ENCODE measurements at regions not wholly inside any gene's neighbourhood (a gene's known extent, or its start where the extent isn't known, plus 50 kb on each side); places are given as distances from the start of the nearest gene placed in this dataset.

GRCh38 chr6:19772891-19773290 is 64.3 kb upstream of the ID4 start:
- H3K79me2 ChIP-seq (ENCODE audit: low read length), result no peaks in the 10 kb centered on the region
- H3K9me2 ChIP-seq (replicated peaks; ENCODE audit: insufficient read depth, low read length), result no peaks in the 10 kb centered on the region
- no peak overlapping the region for H2AFZ ChIP-seq (ENCODE audit: low read length)
- no peak for DNase-seq
- H3K4me2 ChIP-seq (ENCODE audit: low read depth, low read length), result no peak overlapping the region
- no peaks in the 10 kb centered on the region for H3K9me3 ChIP-seq (replicated peaks; ENCODE audit: insufficient read depth, low read length)
- no peaks in the 10 kb centered on the region for H3K4me1 ChIP-seq (ENCODE audit: low read length)
- TF ChIP-seq, protein P1, sequence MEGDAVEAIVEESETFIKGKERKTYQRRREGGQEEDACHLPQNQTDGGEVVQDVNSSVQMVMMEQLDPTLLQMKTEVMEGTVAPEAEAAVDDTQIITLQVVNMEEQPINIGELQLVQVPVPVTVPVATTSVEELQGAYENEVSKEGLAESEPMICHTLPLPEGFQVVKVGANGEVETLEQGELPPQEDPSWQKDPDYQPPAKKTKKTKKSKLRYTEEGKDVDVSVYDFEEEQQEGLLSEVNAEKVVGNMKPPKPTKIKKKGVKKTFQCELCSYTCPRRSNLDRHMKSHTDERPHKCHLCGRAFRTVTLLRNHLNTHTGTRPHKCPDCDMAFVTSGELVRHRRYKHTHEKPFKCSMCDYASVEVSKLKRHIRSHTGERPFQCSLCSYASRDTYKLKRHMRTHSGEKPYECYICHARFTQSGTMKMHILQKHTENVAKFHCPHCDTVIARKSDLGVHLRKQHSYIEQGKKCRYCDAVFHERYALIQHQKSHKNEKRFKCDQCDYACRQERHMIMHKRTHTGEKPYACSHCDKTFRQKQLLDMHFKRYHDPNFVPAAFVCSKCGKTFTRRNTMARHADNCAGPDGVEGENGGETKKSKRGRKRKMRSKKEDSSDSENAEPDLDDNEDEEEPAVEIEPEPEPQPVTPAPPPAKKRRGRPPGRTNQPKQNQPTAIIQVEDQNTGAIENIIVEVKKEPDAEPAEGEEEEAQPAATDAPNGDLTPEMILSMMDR (IDR thresholded peaks at IDR 0.05; ENCODE audit: low read length), result no peak
- TF ChIP-seq EZH2 (optimal IDR thresholded peaks at IDR 0.05; ENCODE audit: low read depth, low read length) (no peak), EZH2phosphoT487 (IDR thresholded peaks at IDR 0.05; ENCODE audit: low read length) (no peak)
- no peaks in the 10 kb centered on the region for H4K20me1 ChIP-seq (ENCODE audit: insufficient read depth, low read length)
- no peak overlapping the region for H3K27ac ChIP-seq (ENCODE audit: low read length)
- no peaks in the 10 kb centered on the region for H3K27me3 ChIP-seq (replicated peaks; ENCODE audit: insufficient read depth, low read length)
- no peaks in the 10 kb centered on the region for H3F3A ChIP-seq (ENCODE audit: insufficient read depth, low read length)
- H3K36me3 ChIP-seq (replicated peaks; ENCODE audit: insufficient read depth, low read length), result no peaks in the 10 kb centered on the region
- H3K9ac ChIP-seq (ENCODE audit: low read length), result no peak overlapping the region
- no peak overlapping the region for H3K4me3 ChIP-seq (ENCODE audit: low read length)

GRCh38 chr6:19781269-19781668 is 55.9 kb upstream of the ID4 start:
- no peaks in the 10 kb centered on the region for H3K27me3 ChIP-seq (replicated peaks; ENCODE audit: insufficient read depth, low read length)
- no peaks in the 10 kb centered on the region for H3K79me2 ChIP-seq (ENCODE audit: low read length)
- no peak overlapping the region for H3K9ac ChIP-seq (ENCODE audit: low read length)
- no peak overlapping the region for H3K4me2 ChIP-seq (ENCODE audit: low read depth, low read length)
- H3K27ac ChIP-seq (ENCODE audit: low read length), result no peak overlapping the region
- DNase-seq, result no peak
- no peak overlapping the region for H3K4me3 ChIP-seq (ENCODE audit: low read length)
- H3K4me1 ChIP-seq (ENCODE audit: low read length), result no peaks in the 10 kb centered on the region
- no peaks in the 10 kb centered on the region for H3K36me3 ChIP-seq (replicated peaks; ENCODE audit: insufficient read depth, low read length)
- no peaks in the 10 kb centered on the region for H4K20me1 ChIP-seq (ENCODE audit: insufficient read depth, low read length)
- no peaks in the 10 kb centered on the region for H3K9me2 ChIP-seq (replicated peaks; ENCODE audit: insufficient read depth, low read length)
- no peak overlapping the region for H2AFZ ChIP-seq (ENCODE audit: low read length)
- no peaks in the 10 kb centered on the region for H3F3A ChIP-seq (ENCODE audit: insufficient read depth, low read length)
- TF ChIP-seq EZH2phosphoT487 (IDR thresholded peaks at IDR 0.05; ENCODE audit: low read length), result no peak
- TF ChIP-seq EZH2 (optimal IDR thresholded peaks at IDR 0.05; ENCODE audit: low read depth, low read length), result no peak
- TF ChIP-seq, protein P1 (IDR thresholded peaks at IDR 0.05; ENCODE audit: low read length), result no peak
- H3K9me3 ChIP-seq (replicated peaks; ENCODE audit: insufficient read depth, low read length), result no peaks in the 10 kb centered on the region

GRCh38 chr6:19782588-19782987 is 54.6 kb upstream of the ID4 start:
- no peak overlapping the region for H3K27ac ChIP-seq (ENCODE audit: low read length)
- H4K20me1 ChIP-seq (ENCODE audit: insufficient read depth, low read length), result no peaks in the 10 kb centered on the region
- no peaks in the 10 kb centered on the region for H3K9me2 ChIP-seq (replicated peaks; ENCODE audit: insufficient read depth, low read length)
- TF ChIP-seq EZH2phosphoT487 (IDR thresholded peaks at IDR 0.05; ENCODE audit: low read length), result no peak
- TF ChIP-seq, protein P1 (IDR thresholded peaks at IDR 0.05; ENCODE audit: low read length), result no peak
- no peak for TF ChIP-seq EZH2 (optimal IDR thresholded peaks at IDR 0.05; ENCODE audit: low read depth, low read length)
- H3K4me1 ChIP-seq (ENCODE audit: low read length), result no peaks in the 10 kb centered on the region
- no peaks in the 10 kb centered on the region for H3K79me2 ChIP-seq (ENCODE audit: low read length)
- H3K4me3 ChIP-seq (ENCODE audit: low read length), result no peak overlapping the region
- H3K9ac ChIP-seq (ENCODE audit: low read length), result no peak overlapping the region
- H3K9me3 ChIP-seq (replicated peaks; ENCODE audit: insufficient read depth, low read length), result no peaks in the 10 kb centered on the region
- no peak overlapping the region for H3K4me2 ChIP-seq (ENCODE audit: low read depth, low read length)
- no peak overlapping the region for H2AFZ ChIP-seq (ENCODE audit: low read length)
- no peaks in the 10 kb centered on the region for H3K36me3 ChIP-seq (replicated peaks; ENCODE audit: insufficient read depth, low read length)
- DNase-seq, result no peak
- H3F3A ChIP-seq (ENCODE audit: insufficient read depth, low read length), result no peaks in the 10 kb centered on the region
- H3K27me3 ChIP-seq (replicated peaks; ENCODE audit: insufficient read depth, low read length), result no peaks in the 10 kb centered on the region

Measured in MM.1S (cell line).